Uterus (tissue), 2 donors: ENCODE measurements at regions not wholly inside any gene's neighbourhood (a gene's known extent, or its start where the extent isn't known, plus 50 kb on each side); places are given as distances from the start of the nearest gene placed in this dataset.

ENCODE experiments used
- CTCF ChIP-seq, 4 experiments: fragments of 200-600 bp in 2 of 4; fragments of 450-650 bp in 2 of 4; sonication (generic) in 2 of 4; IDR thresholded peaks; one replicate each; pipeline ENCODE4 v1.5.1; 2016 to 2019; ENCODE audit warnings: antibody characterized with exemption in 4 of 4, mild to moderate bottlenecking in 2 of 4, moderate library complexity in 1 of 4
- POLR2A ChIP-seq, 2 donors: fragments of 450-650 bp; IDR thresholded peaks; one replicate each; pipeline ENCODE4 v1.6.1; 2016; ENCODE audit warnings: antibody characterized with exemption in 2 of 2, mild to moderate bottlenecking in 1 of 2, moderate library complexity in 1 of 2

- no peak for TF ChIP-seq CTCF (IDR thresholded peaks at IDR 0.05)
- TF ChIP-seq POLR2A (IDR thresholded peaks at IDR 0.05), result no peak
Observed at GRCh38 chr16:86778978-86779377, 200.6 kb downstream of the FOXL1 start.
